GM18909 (cell line): ENCODE measurements at regions not wholly inside any gene's neighbourhood (a gene's known extent, or its start where the extent isn't known, plus 50 kb on each side); places are given as distances from the start of the nearest gene placed in this dataset.
A peak's percentile ranks its signal among the peaks of the same experiment; 100 is the strongest.
"Not testable (repeated sequence)": the region's sequence is repeated elsewhere in the genome, so short reads cannot be mapped to it uniquely, and the experiment has no call there.

ENCODE experiments used
- ATAC-seq: cut with Tn5 transposase; IDR thresholded peaks from one replicate; pipeline ENCODE4 v1.9.1; 2021; ENCODE audit warnings: mild to moderate bottlenecking; ENCODE audit not compliant: unreplicated experiment, poor library complexity

GRCh38 chr6:106802139-106802538 is 172.4 kb downstream of the CD24 start:
- no peak for ATAC-seq

- no peak for ATAC-seq
Measured at GRCh38 chr6:106801256-106801655, 171.9 kb downstream of the QRSL1 start.

- no peak for ATAC-seq
Measured at GRCh38 chr6:106800379-106800778, 171.0 kb downstream of the QRSL1 start.

GRCh38 chr6:106799031-106799894 is 169.9 kb downstream of the QRSL1 start:
- peak; percentile 93 for ATAC-seq

GRCh38 chr6:106797186-106797585 is 167.8 kb downstream of the QRSL1 start:
- ATAC-seq: no peak

GRCh38 chr6:106796781-106797180 is 167.4 kb downstream of the QRSL1 start:
- no peak for ATAC-seq

- ATAC-seq: no peak
Measured at GRCh38 chr6:106794129-106794528, 164.8 kb downstream of the QRSL1 start.

GRCh38 chr6:106792536-106793236 is 163.3 kb downstream of the QRSL1 start:
- no peak for ATAC-seq

GRCh38 chr6:106790935-106791334 is 161.6 kb downstream of the QRSL1 start:
- ATAC-seq: no peak

GRCh38 chr6:106790149-106790770 is 160.9 kb downstream of the QRSL1 start:
- ATAC-seq: no peak

GRCh38 chr6:106789428-106790148 is 160.2 kb downstream of the QRSL1 start:
- ATAC-seq: no peak

- ATAC-seq: no peak
Measured at GRCh38 chr6:106788761-106789160, 159.4 kb downstream of the QRSL1 start.

GRCh38 chr6:106787327-106788196 is 158.2 kb downstream of the QRSL1 start:
- ATAC-seq: peak; percentile 46

GRCh38 chr6:106785298-106785697 is 155.9 kb downstream of the QRSL1 start:
- ATAC-seq: no peak

- no peak for ATAC-seq
Measured at GRCh38 chr6:106783640-106784566, 154.5 kb downstream of the QRSL1 start.

- ATAC-seq: no peak
Measured at GRCh38 chr6:106782536-106783285, 153.3 kb downstream of the QRSL1 start.

GRCh38 chr6:106779552-106779951 is 150.2 kb downstream of the QRSL1 start:
- ATAC-seq: not testable (repeated sequence)

GRCh38 chr6:106778943-106779342 is 149.6 kb downstream of the QRSL1 start:
- ATAC-seq: no peak
